Stimulated activated CD4-positive, alpha-beta T cell treated with anti-CD3 and anti-CD28 coated beads, Interleukin-15, amount 100 ng/mL, for 1 hour (primary cell): ENCODE measurements at regions not wholly inside any gene's neighbourhood (a gene's known extent, or its start where the extent isn't known, plus 50 kb on each side); places are given as distances from the start of the nearest gene placed in this dataset.
"Not testable (repeated sequence)": the region's sequence is repeated elsewhere in the genome, so short reads cannot be mapped to it uniquely, and the experiment has no call there.

ENCODE experiments used
- DNase-seq, 2 donors: peaks; one replicate each; pipeline ENCODE4 v3.0.0-alpha.2; 2020; ENCODE audit warnings: low read depth in 1 of 2, low spot score in 1 of 2

DNA sequence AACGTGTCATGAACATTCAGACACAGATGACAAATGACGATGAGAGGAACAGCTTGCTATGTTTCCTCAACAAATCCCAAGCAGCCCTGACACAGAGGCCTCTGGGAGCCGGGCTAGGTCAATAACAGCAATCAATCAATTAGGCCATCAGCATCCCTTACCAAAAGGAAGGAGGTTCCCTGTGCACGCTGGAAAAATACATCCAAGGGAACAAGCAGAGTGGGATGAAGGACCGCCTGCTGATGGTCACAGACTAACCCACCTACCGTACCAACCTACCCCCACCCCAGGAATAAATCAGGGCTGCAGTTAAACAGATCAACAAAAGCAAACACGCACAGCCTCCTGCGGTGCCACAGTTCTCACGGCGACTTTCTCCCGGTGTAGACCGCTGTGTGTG is 265.1 kb upstream of the SFSWAP start:
- DNase-seq = no peak

DNA sequence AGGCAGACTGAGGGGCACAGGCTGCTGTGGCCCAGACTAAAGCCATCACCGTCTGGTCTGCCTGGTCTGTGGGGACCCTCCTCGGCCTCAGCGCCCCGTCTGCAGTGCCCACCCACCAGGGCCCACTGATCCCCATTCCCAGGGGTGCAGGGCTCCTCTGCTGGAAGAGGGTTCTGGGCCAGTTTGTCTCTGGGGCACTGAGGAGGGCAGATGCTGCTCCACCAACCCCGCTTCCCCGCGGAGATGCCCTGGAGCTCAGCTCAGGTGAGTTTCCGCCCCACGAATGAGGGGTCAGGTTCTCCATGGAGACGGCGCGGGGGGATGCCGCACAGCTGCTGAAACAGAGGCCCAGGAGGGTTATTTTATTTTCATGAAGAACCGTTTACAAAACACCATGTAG is 263.3 kb upstream of the SFSWAP start:
- not testable (repeated sequence) for DNase-seq

DNA sequence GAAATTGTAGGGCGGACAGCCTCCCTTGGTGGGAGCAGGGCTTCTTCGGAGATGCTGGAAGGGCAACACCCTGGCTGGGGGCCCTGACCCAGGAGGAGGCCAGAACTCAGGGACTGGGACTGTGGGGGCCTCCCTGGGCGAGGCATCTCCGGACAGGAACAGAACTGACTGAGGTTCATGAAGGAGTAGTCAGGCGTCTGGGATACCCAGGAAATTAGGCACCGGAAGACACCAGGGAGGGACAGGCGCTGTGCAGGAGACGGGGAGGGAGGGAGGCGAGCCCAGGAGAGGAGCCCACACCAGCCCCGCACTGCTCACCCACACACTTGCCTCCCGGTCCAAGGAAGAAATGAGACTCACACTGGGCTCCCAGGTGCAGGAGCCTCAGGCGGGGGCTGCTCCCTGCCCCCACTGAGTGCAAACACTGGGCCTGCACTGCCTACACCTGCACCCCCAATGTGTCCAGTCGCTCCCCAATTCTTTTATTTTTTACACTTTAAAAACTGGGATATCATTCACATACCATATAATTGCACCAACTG is 262.6 kb upstream of the SFSWAP start:
- no peak for DNase-seq

DNA sequence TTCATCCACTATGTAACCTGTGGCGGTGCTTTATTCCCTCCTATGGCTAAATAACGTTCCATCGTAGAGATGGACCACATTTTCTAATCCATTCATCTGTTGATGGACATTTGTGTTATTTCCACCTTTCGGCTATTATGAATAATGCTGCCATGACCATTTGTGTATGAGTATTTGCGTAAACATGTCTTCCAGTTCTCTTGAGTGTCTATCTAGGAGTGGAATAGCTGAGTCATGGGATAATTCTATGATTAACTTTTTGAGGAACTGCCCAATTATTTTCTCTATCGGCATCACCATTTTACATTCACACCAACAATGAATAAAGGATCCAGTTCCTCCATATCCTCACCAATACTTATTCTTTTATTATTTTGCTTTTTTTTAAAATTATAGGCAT is 261.9 kb upstream of the SFSWAP start:
- DNase-seq = no peak

DNA sequence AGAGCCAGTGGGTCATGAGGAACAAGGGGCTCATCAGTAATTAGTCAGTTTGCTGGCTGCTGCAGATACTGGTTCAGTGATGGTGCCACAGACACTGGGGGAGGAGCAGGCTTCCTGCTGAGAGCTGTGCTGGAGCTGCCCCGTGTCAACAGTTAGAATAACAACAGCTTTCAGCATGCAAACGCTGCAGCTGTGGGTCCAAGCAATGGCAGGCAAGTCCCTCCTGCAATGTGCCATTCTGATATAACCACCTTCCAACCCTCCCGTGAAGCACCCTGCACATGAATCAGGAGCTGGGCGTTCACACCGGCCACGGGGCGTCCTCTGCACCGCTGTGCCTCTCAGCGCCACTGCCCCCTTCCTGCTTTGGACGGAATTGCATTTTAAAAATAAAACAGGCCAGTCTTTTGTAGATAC is 258.4 kb upstream of the SFSWAP start:
- no peak for DNase-seq

DNA sequence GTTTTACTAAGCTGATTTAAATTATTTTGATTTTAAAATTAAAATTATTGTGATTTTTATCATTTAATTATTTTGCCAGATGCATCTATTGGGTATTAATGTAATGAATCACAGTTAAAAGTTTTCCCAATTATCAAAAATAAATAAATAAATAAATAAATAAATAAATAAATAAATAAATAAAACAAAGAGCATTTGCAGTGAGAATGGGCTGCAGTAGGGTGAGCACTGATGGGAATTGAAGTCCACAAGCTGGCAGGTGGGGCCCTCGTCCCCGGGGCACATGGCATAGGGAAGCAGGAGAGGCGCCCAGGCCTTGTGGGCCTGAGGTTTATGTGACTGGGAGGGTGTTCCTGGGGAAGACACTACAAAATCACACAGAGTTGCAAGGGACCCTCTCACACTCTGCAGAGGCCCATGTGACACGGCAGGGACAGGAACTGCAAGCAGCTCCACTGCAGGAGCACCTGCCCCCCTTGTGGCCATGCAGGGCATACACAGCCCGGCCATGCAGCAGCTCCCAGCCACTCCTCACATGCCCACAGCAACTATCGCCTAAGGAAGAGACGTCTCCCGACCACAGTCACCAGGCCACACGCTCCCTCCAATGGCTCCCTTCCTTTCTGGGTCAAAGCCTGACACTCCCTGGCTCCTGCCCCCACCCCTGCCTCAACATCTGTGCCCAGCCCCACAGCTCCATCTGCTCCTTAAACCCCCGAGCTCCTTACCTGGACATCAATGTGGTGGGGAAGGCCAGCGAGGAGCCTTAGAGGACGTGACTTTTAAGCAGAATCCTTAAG is 256.3 kb upstream of the SFSWAP start:
- peak in 1 of 2 donors; percentile 16 for DNase-seq

DNA sequence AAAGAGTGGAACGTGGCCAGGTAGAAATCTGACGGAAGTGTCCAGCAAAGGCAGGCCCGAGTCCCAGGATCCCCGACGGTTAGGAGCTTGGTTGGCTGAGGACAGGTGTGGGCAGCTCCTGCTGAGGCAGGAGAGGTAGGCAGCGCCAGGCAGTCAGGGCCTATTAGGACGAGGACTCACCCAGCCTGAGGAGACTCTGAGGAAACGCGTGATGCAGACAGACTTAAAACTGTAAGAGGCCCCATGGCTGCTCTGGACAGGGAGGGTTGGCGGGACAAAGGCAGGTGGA is 255.7 kb upstream of the SFSWAP start:
- no peak for DNase-seq

DNA sequence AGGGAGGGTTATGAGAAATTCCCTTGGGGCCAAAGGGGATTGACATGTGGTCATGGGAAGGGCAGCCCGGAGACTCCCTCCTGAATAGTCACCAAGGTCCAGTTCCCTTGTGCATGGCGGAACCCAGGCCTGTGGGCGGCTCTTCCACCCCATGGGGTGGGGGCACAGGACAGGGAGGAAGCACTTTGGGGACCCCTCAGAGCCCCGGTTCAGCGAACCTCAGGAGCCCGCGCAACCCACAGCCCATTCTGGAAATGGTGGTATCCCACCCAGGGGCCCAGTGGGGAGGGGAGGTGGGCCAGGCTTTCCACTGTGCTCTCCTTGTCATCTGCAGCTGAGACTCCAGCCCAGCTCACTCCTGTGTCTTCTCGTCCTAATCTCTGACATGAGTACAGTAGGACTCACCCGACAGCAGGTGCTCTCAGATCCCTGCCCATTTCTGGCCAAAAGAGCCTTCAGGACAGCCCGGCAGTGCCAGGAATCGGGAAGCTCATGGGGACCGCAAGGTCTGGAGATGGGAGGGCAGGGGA is 255.2 kb upstream of the SFSWAP start:
- no peak for DNase-seq

DNA sequence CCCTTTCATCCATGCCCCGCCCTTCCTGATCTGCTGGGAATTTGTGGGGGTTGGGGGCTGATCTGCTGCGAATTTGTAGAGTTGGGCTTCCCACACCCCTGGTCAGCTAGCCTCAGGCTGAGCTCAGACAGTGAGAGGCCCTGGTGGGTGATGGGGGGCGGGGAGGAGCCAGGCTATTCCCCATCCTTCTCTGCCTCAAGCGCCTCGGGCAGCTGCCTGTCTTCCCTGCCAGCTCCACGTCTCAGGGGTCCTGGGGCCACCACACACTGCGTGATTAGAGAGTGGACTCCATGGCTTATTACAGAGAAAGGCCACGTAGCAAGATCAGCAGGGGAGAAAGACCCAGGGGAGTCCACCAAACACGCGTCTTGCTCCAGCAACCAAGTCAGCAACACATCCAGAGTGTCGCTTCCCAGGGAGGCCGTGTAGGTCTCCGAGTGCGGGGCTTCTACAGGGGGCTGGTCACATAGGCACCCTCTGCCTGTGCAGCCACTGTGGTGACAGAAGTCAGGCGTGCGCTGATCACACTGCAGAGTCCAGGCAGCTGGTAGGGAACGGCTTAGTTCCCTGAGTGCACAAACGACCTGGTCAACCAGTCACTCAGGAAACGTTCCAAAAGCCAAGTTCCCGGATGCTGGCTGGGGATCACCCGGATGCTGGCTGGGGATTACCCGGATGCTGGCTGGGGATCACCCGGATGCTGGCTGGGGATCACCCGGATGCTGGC is 254.4 kb upstream of the SFSWAP start:
- no peak for DNase-seq

DNA sequence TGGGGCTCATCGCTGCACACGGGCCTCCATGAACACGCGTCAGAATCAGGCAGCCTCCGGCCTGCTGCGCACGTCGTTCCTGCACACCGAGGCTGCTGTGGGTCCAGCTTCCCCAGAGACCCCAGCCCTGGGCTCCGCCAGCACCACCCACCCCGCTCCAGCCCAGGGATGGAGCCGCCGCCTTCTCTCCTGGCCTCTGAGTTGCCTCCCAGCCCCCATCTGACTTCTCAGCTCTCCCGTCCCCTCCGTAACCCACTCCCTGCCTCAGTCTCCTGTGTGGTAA is 253.9 kb upstream of the SFSWAP start:
- no peak for DNase-seq

DNA sequence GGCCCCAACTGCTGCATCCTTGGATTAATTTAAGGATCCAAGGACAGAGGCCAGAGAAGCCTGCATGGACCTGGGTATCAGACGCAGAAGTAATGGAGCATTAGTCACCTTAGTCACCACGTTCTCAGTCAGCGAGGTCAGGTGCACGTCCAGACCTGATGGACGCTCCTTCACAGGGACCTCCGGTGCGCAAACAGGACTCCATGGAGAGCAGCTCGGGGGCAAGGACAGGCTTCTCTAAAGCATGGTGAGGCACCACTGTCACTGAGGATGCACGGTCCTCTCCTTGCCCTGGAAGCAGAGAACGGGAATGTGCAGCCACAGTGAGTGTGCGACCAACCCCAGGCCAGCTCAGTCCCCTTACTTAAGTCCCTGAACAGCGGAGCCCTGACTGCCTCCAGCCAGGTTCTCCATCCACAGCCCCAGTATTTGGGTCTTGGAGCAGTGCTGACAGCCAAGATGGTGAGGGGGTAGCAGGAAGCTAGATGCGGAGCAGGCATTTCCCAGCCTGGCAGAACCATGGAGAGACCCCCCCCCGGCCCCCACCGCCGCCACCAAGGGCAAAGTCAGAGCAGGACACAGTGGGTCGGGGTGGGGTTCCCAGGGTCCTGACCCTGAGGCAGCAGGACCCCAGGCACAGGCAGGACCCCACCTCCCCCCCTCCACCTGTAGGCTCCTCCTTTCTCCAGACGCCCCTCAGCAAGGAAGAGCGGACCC is 253.4 kb upstream of the SFSWAP start:
- no peak for DNase-seq

DNA sequence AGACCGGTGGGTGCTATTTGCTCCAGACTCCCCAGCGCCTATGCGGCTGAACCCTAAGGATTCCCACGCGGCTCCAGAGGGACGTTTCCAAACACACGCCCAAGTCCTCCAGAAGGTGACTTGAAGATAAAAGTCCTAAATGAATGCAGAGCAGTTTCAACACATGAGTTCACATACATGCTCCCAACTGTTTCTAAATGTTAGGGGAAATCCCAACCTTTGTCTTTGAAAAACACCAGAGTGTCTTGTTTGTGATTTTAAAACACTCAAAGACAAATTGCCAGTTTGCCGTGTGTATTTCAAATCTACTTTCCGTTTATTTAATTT is 252.9 kb upstream of the SFSWAP start:
- no peak for DNase-seq

DNA sequence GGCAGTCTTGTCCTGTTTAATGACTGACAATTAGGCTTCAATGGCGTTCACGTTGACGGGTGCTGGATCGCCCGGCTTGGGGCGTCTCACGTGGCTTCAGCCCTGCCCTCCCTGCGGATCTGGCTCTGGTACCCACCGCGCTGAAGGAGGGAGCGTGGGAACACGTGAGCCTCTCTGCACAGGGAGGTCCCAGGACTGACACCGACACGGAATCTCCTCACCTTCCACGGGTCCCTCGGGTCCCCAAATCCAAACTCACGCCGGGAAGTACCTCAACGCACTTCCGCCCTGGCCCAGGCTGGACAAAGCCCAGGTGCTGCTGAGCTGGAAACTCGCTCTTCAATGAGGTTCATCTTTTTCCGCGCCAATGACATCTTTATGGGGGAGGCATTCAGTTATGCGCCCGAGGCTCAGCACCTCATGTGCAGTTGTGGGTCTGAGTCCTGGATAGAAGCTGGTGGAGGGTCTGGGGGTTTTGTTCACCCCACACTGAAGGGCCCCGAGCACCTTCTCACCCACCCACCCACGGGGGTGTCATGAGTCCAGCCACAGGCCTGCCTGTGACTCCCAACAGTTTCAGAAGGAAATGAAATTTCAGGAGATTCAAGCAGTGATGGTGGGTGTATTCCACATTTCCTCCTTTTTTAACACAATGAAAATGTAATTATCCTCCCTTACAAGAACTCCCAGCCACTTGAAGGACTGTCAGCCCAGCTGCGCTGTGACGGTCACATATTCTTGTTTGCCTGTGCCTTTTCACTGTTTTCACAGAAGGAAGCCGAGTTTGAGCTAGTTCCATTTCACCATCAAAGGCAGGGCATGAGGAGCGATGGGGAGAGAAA is 251.7 kb upstream of the SFSWAP start:
- no peak for DNase-seq

DNA sequence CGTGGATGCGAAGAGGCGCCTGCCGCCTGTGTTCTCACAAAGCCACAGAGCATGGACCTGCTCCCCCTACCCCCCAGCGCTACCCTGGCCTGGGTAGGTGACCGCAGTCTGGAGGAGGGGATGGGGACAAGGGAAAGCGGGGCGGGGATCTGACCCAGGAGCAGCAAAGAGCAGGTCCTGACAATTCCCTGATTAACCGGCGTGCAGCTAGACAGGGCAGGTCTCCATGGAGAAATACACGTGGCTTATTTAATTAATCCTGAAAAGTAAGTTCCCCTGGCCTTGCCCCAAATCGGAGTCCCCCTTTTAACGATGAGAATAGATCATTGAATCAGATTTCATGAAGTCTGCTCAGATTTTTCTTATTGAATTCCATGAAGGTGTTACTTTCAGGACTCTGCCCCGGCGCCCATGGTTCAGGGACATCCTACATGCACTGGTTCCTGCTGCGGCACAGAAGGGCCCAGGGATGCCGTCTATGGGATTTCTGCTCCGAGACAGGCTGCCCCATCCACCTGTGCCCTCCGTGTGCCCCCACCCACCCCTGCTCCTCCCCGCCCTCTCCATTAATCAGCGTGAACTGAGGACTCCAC is 251.0 kb upstream of the SFSWAP start:
- no peak for DNase-seq

DNA sequence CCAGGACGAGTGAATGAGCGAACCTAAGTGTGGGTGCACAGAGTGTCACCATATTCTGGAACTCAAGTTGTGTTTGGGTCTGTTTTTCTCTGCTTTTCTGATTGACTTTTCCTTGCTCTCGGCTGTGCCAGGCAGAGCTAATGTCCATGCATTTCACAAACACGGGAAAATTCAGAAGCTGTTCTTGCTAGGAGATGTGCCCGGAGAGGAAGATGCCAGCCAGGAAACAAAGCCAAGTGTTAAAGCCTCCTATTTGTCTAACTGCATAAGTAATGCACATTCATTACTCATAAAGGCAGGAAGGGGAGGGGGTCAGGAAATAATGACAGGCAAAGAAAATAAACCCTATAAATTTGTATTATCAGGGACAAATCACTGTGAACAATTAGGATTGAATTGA is 250.4 kb upstream of the SFSWAP start:
- no peak for DNase-seq

DNA sequence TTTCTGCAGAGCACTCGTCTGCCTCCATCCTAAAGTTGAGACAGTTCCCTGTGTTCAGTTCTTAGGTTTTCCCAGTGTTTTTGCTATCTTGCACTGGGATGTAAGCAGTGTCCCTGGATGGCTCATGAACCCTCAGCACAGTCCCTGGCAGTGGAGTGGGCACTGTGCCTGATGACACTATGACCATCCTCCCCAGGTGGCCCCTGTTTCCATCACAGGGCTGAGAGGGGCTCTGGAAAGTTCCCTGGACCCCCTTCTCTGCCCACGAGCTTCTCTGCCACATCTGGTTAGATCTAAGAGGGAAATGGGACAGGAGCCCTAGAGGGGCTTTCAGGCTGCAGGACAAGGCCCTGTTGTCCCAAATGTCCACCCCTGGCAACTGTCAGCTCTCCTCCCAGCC is 249.8 kb upstream of the SFSWAP start:
- DNase-seq = no peak

DNA sequence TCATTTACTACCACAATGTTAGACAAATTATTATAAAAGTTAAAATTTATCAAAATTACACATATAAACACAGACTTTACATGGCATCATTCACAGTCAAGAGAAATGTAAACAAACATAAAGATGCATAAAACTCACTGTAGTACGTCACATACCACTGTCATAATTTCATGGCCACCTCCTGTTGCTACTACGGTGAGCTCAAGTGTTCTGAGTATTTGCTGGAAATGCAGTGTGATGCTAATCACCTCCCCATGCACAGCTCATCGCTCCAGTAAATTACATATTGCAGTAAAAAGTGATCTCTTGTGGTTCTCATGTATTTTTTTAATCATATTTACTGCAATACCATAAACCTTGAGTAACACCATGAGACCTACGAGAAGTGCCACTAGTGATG is 247.7 kb upstream of the SFSWAP start:
- DNase-seq = no peak

DNA sequence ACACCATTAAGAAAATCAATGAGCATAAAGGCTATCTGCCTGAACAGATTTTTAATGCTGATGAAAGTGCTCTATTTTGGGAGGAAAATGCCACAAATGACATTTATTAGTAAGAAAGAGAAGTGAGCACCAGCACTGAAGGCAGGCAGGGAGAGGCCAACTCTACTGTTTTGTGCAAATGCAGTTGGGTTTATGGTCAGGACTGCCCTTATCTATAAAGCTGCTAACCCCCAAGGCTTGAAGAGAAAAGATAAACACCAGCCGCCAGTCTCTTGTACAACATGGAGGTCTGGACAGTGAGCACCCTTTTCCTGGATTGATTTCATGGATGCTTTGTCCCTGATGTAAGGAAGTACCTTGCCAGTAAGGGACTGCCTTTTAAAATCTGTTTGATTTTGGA is 246.8 kb upstream of the SFSWAP start:
- no peak for DNase-seq

DNA sequence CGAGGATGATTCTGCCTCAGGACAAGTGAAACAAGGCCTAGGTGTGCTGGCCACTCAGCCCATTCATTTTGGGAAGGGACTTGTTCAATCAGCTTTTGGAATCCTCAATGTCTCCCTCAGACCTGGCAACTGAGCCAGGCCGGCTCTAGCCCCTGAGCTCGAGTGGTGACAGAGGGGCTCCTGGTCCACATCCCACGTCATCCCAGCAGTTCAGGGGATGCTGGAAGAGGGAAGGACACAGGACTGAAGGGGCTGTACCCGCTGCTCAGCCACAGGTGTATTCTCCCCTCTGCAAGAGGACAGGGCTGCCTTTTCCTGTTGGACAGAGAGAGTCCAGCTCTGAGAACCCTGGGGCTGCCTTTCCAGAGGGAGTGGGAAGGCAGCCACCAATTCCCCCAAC is 244.6 kb upstream of the SFSWAP start:
- no peak for DNase-seq

DNA sequence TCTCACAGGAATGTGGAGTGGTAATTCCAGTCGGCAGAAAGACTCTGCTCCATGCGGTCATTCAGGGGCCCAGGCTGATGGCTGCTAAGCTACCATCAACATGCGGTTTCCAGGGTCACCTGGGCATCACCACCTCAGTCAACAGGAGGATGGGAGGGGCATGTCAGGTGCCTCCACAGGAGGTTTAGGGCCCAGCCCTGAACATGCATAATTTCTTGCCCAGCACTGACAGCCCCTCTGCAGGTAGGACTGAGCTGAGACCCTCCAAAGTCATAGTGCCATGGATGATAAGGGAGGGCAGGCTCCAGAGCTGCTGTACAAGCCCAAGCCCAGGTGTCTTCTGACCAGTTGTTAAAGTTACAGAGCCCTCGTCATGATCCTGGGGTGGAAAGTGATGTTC is 244.0 kb upstream of the SFSWAP start:
- DNase-seq = no peak

DNA sequence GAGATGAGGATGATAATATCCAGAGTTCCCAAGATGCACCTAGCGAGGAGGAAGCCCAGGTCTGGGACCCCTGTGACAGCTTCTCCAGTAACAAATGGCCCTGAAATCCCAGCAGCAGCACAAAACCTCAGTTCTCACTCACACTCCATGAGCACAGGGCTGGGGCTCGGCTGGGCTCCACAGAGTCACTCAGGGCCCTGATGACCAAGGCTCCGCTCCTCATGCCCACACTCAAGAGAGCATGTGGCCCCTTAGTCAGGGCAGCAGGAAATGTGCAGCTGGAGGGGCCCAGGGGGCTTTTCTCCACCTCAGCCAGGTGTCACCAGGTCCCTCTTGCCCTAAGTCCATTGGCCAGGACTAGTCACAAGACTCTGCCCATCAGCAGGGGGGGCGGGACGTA is 242.7 kb upstream of the SFSWAP start:
- no peak for DNase-seq
